CD14-positive monocyte (primary cell): ENCODE measurements at regions not wholly inside any gene's neighbourhood (a gene's known extent, or its start where the extent isn't known, plus 50 kb on each side); places are given as distances from the start of the nearest gene placed in this dataset.

Experiments used
- DNase-seq, 3 donors: peaks; one replicate each; pipeline ENCODE4 v3.0.0-alpha.2; 2011 to 2022
- H2AFZ ChIP-seq: 2 replicates; pipeline ENCODE4 v1.6.0; 2012; ENCODE audit warnings: mild to moderate bottlenecking, low read depth, low read length, inconsistent platforms; ENCODE audit not compliant: insufficient read depth, poor library complexity, severe bottlenecking
- H3K27ac ChIP-seq, 2 donors: 1 replicate in 1 of 2; 2 replicates in 1 of 2; pipeline ENCODE4 v1.5.1; 2012 to 2013; ENCODE audit warnings: low read length in 2 of 2, control low read depth in 1 of 2, inconsistent platforms in 1 of 2, low read depth in 1 of 2, mild to moderate bottlenecking in 1 of 2
- H3K27me3 ChIP-seq, 2 donors: one replicate each; pipeline versions ENCODE4 v1.6.0 to v1.6.1; 2011 to 2013; ENCODE audit warnings: low read length in 2 of 2; ENCODE audit not compliant: control insufficient read depth in 2 of 2, insufficient read depth in 2 of 2
- H3K36me3 ChIP-seq, 2 donors: replicated peaks in 1 of 2; 1 replicate in 1 of 2; 2 replicates in 1 of 2; pipeline versions ENCODE4 v1.5.1 to v1.6.1; 2012 to 2013; ENCODE audit warnings: low read length in 2 of 2, control low read depth in 1 of 2, inconsistent platforms in 1 of 2, mild to moderate bottlenecking in 1 of 2; ENCODE audit not compliant: insufficient read depth in 2 of 2, control insufficient read depth in 1 of 2
- H3K4me1 ChIP-seq, 2 donors: 1 replicate in 1 of 2; 2 replicates in 1 of 2; pipeline versions ENCODE4 v1.5.1 to v1.6.1; 2012 to 2013; ENCODE audit warnings: low read length in 2 of 2, control low read depth in 1 of 2, inconsistent platforms in 1 of 2, mild to moderate bottlenecking in 1 of 2, moderate library complexity in 1 of 2; ENCODE audit not compliant: insufficient read depth in 2 of 2, control insufficient read depth in 1 of 2
- H3K4me2 ChIP-seq: replicated peaks from 2 replicates; pipeline ENCODE3; 2012; ENCODE audit warnings: low read length, moderate library complexity, mild to moderate bottlenecking; ENCODE audit not compliant: poor library complexity, severe bottlenecking; ENCODE audit errors: extremely low read depth
- H3K4me3 ChIP-seq, 3 experiments: fragments of 200-600 bp in 1 of 3; sonication (generic) in 1 of 3; replicated peaks in 1 of 3; 1 replicate in 2 of 3; 2 replicates in 1 of 3; pipeline ENCODE4 v1.5.1; 2011 to 2013; ENCODE audit warnings: low read length in 3 of 3, mild to moderate bottlenecking in 3 of 3, control low read depth in 2 of 3, low read depth in 2 of 3, inconsistent platforms in 1 of 3, moderate library complexity in 1 of 3
- H3K79me2 ChIP-seq: 2 replicates; pipeline ENCODE4 v1.6.0; 2012; ENCODE audit warnings: mild to moderate bottlenecking, control low read depth, inconsistent platforms, low read length, moderate library complexity; ENCODE audit not compliant: insufficient read depth
- H3K9ac ChIP-seq: 2 replicates; pipeline ENCODE4 v1.6.0; 2017; ENCODE audit warnings: low read length, mild to moderate bottlenecking; ENCODE audit not compliant: insufficient read depth, poor library complexity, severe bottlenecking
- H3K9me3 ChIP-seq, 2 donors: replicated peaks in 1 of 2; 1 replicate in 1 of 2; 2 replicates in 1 of 2; pipeline versions ENCODE4 v1.5.1 to v1.6.1; 2012 to 2013; ENCODE audit warnings: low read length in 2 of 2, control low read depth in 1 of 2; ENCODE audit not compliant: control insufficient read depth in 1 of 2, insufficient read depth in 1 of 2
- H4K20me1 ChIP-seq: 2 replicates; pipeline ENCODE4 v1.6.0; 2012; ENCODE audit warnings: mild to moderate bottlenecking, low read length, control low read depth, moderate library complexity; ENCODE audit not compliant: insufficient read depth
- H3K27ac Mint-ChIP-seq, 7 donors: one replicate each; pipeline ENCODE4 v1.8.0; 2020; ENCODE audit warnings: mild to moderate bottlenecking in 7 of 7, mixed read lengths in 7 of 7, moderate library complexity in 6 of 7, inconsistent platforms in 2 of 7
- H3K27me3 Mint-ChIP-seq, 3 donors: one replicate each; pipeline ENCODE4 v1.8.0; 2021 to 2022; ENCODE audit warnings: low read depth in 3 of 3, mild to moderate bottlenecking in 3 of 3, mixed read lengths in 3 of 3, moderate library complexity in 3 of 3, inconsistent platforms in 1 of 3
- H3K36me3 Mint-ChIP-seq, 2 donors: one replicate each; pipeline ENCODE4 v1.8.0; 2020; ENCODE audit warnings: mixed read lengths in 2 of 2, inconsistent platforms in 1 of 2, mild to moderate bottlenecking in 1 of 2
- H3K4me1 Mint-ChIP-seq: one replicate; pipeline ENCODE4 v1.8.0; 2020; ENCODE audit warnings: mild to moderate bottlenecking, mixed read lengths
- H3K4me3 Mint-ChIP-seq, 2 donors: one replicate each; pipeline ENCODE4 v1.8.0; 2020; ENCODE audit warnings: mild to moderate bottlenecking in 2 of 2, mixed read lengths in 2 of 2, moderate library complexity in 1 of 2
- H3K9me3 Mint-ChIP-seq, 7 donors: one replicate each; pipeline ENCODE4 v1.8.0; 2020 to 2022; ENCODE audit warnings: mixed read lengths in 7 of 7, mild to moderate bottlenecking in 6 of 7, moderate library complexity in 6 of 7, inconsistent platforms in 2 of 7
- CTCF ChIP-seq: fragments of 200-600 bp; IDR thresholded peaks from one replicate; pipeline ENCODE4 v1.8.0; 2022; ENCODE audit warnings: antibody characterized with exemption, mild to moderate bottlenecking
- WGBS: methylation state at CpG from one replicate; pipeline ENCODE4 v1.1.5; 2013; ENCODE audit warnings: missing lambda C conversion rate; ENCODE audit not compliant: insufficient coverage; 5-methylcytosine and 5-hydroxymethylcytosine counted together
- intact Hi-C, 2 donors: fragments of 100-400 bp; cut with micrococcal nuclease; formaldehyde crosslinking; loops; one replicate each; pipeline versions ENCODE4 v1.15.0 to v1.15.1; 2023

- Histone ChIP-seq H3K27ac (no peak overlapping the region), H3K4me3 (no peak overlapping the region), H3K9ac (no peak overlapping the region), H4K20me1 (no peaks in the 10 kb centered on the region), H3K27me3 (no peaks in the 10 kb centered on the region), H3K36me3 (no peaks in the 10 kb centered on the region), H2AFZ (no peak overlapping the region), H3K79me2 (no peaks in the 10 kb centered on the region), H3K9me3 (no peaks in the 10 kb centered on the region), H3K4me1 (no peaks in the 10 kb centered on the region), H3K4me2 (no peak overlapping the region)
- no peak for TF ChIP-seq CTCF
- no peak overlapping the region for H3K27ac Mint-ChIP-seq
- 90% methylated on average over 2 of the region's 5 CpGs for WGBS
- peaks cover 2 to 20% (median 10%) of the 10 kb centered on the region in 3 donors for H3K27me3 Mint-ChIP-seq
- no peaks in the 10 kb centered on the region for H3K36me3 Mint-ChIP-seq
- H3K4me1 Mint-ChIP-seq, result no peaks in the 10 kb centered on the region
- intact Hi-C loops, result no loop called here
- peaks cover 0 to 2% (median 0%) of the 10 kb centered on the region in 7 donors for H3K9me3 Mint-ChIP-seq
- DNase-seq, result no peak
- H3K4me3 Mint-ChIP-seq, result no peak overlapping the region
These were observed 490.8 kb downstream of the NPIPA7 start for GRCh38 chr16:16869746-16870145.

- H2AFZ ChIP-seq, result no peak overlapping the region
- no peak for DNase-seq
- 78% methylated on average over 3 of the region's 9 CpGs for WGBS
These were observed 492.3 kb downstream of the NPIPA7 start for GRCh38 chr16:16871196-16871595.

More at GRCh38 chr16:16871196-16871595, 492.3 kb downstream of the NPIPA7 start:
- Mint-ChIP-seq H3K27ac (peak overlapping the region in 1 of 7 donors; percentile 27), H3K36me3 (no peaks in the 10 kb centered on the region), H3K4me3 (no peak overlapping the region), H3K4me1 (no peaks in the 10 kb centered on the region), H3K9me3 (peaks cover 0 to 2% (median 0%) of the 10 kb centered on the region in 7 donors), H3K27me3 (peaks cover 2 to 20% (median 10%) of the 10 kb centered on the region in 3 donors)
- Histone ChIP-seq H3K9ac (no peak overlapping the region), H3K27ac (no peak overlapping the region), H3K9me3 (no peaks in the 10 kb centered on the region), H3K36me3 (no peaks in the 10 kb centered on the region), H3K4me3 (no peak overlapping the region), H3K27me3 (no peaks in the 10 kb centered on the region), H4K20me1 (no peaks in the 10 kb centered on the region), H3K79me2 (no peaks in the 10 kb centered on the region), H3K4me1 (no peaks in the 10 kb centered on the region), H3K4me2 (no peak overlapping the region)
- TF ChIP-seq CTCF, result no peak
- intact Hi-C loops, result no loop called here
